ENCODE measurements at regions not wholly inside any gene's neighbourhood (a gene's known extent, or its start where the extent isn't known, plus 50 kb on each side); places are given as distances from the start of the nearest gene placed in this dataset.

DNA sequence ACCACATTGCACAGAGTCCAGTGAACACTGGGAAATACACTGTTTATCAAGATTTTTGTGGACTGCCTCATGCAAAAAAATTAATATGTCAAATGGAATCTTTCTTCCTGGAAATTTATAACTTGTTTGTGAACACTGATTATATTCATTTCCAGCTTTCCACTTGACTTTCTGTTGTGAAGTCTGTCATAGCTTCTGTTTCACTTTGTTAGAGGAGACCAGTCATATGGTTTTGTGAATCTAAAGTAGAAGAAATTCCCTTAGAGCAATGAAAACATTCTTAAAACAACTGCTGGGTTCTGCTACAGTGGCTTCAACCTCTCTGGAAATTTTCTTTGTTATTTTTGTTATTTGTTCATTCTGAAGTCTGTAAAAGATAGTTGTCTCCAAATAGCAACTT is 349.5 kb upstream of the NFE2L3 start:
- TF ChIP-seq ZNF274 (IDR thresholded peaks at IDR 0.05; ENCODE audit: low read depth, low read length) (no peak), YY1 (IDR thresholded peaks at IDR 0.05; ENCODE audit: insufficient read depth, insufficient read length) (no peak)

Data from NT2/D1 (cell line).